ENCODE measurements at regions not wholly inside any gene's neighbourhood (a gene's known extent, or its start where the extent isn't known, plus 50 kb on each side); places are given as distances from the start of the nearest gene placed in this dataset.

DNA sequence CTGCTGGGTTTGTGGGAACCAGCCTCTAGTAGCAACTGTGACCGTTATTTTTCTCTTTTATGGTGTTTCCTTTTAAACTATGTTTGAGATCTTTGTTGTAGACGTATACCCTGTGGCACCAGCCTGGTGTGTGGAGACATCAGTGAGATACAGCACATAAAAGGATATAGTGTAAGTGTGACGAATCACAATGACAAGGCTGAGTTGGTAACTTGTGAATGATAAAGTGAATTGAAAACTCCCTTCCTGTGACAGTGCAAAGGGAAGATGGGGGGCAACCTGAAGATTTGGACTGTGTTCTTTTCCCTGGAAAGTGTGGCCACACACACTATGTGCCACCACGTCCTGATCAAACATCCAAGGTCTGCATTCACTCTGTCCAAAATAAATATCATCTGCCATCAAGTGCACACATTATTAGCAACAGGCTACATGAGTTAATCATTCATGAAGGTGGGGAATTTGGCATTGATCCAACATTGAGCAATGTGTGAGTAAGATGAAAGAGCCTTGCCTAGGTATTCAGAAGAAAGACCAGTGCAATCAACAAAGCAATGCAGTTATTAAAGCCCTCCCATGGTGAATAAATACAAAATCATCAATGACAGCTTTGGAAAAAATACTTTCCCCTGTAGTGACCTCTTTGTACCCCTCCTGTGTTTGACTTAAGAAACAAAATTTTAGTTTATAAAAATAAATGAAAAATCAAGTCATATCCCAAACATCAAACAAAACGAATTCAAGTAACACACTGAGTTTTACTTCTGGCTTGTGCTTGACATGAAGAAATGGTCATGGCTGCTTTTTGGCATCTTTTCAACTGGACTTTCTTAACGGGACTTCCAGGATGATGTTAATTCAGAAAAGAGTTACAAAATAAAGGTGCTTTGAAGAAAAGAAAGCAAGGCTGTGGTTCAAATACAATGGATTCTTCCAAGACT is 1280.5 kb upstream of the ZEB2 start:
- TF ChIP-seq EZH2 (IDR thresholded peaks at IDR 0.05; ENCODE audit: low read length, unreplicated experiment): no peak
- ATAC-seq: peak; percentile 41
- H3K4me2 ChIP-seq (ENCODE audit: low read length): no peak overlapping the region; the same call in 1 of the 2 replicates

DNA sequence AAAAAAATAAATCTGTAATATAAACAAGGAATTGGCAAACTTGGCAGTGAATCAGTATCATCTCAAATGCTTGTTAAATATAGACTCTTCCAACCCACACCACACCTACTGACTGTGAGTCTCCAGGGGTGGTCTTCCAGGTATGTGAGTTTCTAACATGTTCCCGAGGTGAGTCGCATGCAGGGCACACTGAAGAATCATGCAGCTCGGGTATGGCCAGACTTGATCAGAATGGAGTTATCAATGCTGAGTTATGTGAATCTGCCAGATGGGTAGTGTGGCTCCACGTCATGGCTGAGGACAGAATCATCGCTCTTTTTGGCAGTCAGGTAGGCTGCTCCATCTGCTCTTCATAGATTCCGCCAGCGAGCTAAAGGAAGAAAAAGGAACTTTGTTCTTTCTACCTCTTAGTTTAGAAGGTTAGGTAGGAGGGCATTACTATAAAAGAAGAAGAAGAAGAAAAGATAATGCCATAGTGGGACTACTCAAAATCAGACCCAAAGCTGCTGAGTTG is 1279.7 kb upstream of the ZEB2 start:
- BruUV-seq (replicated peaks): no TSS peak
- CTCF ChIA-PET: no interaction called here

More for the DNA sequence above, 1280.5 kb upstream of the ZEB2 start:
- Histone ChIP-seq H3K9ac (ENCODE audit: low read length) (no peak overlapping the region), H3K27me3 (ENCODE audit: low read length) (no peaks in the 10 kb centered on the region), H3K4me1 (ENCODE audit: insufficient read depth, low read length) (peaks cover 33% of the 10 kb centered on the region), H3K36me3 (ENCODE audit: low read depth, low read length) (no peaks in the 10 kb centered on the region), H3K4me3 (ENCODE audit: low read length) (no peak overlapping the region), H2AFZ (ENCODE audit: low read length) (no peak overlapping the region), H3K9me2 (replicated peaks; ENCODE audit: low read length) (no peaks in the 10 kb centered on the region), H3K79me2 (ENCODE audit: low read length) (no peaks in the 10 kb centered on the region), H4K20me1 (ENCODE audit: low read length) (no peaks in the 10 kb centered on the region), H3K9me3 (ENCODE audit: low read length) (no peaks in the 10 kb centered on the region), H3F3A (ENCODE audit: low read length, unreplicated experiment) (no peaks in the 10 kb centered on the region), H3K27ac (ENCODE audit: low read length) (peak overlapping the region; percentile 16; the same call in 1 of the 2 replicates)
- POLR2A ChIA-PET (ENCODE audit: unreplicated experiment): no interaction called here
- peak; percentile 80 for DNase-seq
- intact Hi-C loops (cut with micrococcal nuclease): no loop called here
- BruUV-seq (replicated peaks): no TSS peak
- CTCF ChIA-PET: no interaction called here

DNA sequence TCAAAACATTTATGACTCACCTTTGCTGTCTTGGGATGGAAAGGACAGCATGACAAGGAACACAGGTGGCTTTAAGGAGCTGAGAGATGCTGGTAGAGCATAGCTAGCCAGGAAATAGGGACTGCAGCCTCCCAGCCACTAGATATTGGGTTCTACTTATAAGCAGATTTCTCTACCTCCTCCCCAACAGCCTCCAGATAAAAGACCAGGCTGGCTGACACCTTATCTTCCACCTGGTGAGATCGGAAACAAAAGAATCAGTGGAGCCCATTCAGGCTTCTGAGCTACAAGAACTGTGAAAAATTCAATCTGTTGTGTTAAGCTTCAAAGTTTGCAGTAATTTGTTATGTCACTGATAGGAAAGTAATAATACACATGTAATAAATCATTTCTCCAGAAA is 1278.5 kb upstream of the ZEB2 start:
- Histone ChIP-seq H2AFZ (ENCODE audit: low read length) (no peak overlapping the region), H3F3A (ENCODE audit: low read length, unreplicated experiment) (no peaks in the 10 kb centered on the region), H3K79me2 (ENCODE audit: low read length) (no peaks in the 10 kb centered on the region), H3K9me3 (ENCODE audit: low read length) (no peaks in the 10 kb centered on the region), H3K4me1 (ENCODE audit: insufficient read depth, low read length) (peaks cover 33% of the 10 kb centered on the region), H3K27me3 (ENCODE audit: low read length) (no peaks in the 10 kb centered on the region), H3K27ac (ENCODE audit: low read length) (no peak overlapping the region), H3K4me2 (ENCODE audit: low read length) (no peak overlapping the region), H3K4me3 (ENCODE audit: low read length) (no peak overlapping the region), H3K9ac (ENCODE audit: low read length) (no peak overlapping the region), H3K9me2 (replicated peaks; ENCODE audit: low read length) (no peaks in the 10 kb centered on the region), H4K20me1 (ENCODE audit: low read length) (no peaks in the 10 kb centered on the region), H3K36me3 (ENCODE audit: low read depth, low read length) (no peaks in the 10 kb centered on the region)
- intact Hi-C loops (cut with micrococcal nuclease): no loop called here
- ChIA-PET POLR2A (ENCODE audit: unreplicated experiment) (no interaction called here), CTCF (no interaction called here)
- TF ChIP-seq EZH2 (IDR thresholded peaks at IDR 0.05; ENCODE audit: low read length, unreplicated experiment): no peak
- TF ChIP-seq, protein P1, sequence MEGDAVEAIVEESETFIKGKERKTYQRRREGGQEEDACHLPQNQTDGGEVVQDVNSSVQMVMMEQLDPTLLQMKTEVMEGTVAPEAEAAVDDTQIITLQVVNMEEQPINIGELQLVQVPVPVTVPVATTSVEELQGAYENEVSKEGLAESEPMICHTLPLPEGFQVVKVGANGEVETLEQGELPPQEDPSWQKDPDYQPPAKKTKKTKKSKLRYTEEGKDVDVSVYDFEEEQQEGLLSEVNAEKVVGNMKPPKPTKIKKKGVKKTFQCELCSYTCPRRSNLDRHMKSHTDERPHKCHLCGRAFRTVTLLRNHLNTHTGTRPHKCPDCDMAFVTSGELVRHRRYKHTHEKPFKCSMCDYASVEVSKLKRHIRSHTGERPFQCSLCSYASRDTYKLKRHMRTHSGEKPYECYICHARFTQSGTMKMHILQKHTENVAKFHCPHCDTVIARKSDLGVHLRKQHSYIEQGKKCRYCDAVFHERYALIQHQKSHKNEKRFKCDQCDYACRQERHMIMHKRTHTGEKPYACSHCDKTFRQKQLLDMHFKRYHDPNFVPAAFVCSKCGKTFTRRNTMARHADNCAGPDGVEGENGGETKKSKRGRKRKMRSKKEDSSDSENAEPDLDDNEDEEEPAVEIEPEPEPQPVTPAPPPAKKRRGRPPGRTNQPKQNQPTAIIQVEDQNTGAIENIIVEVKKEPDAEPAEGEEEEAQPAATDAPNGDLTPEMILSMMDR (conservative IDR thresholded peaks at IDR 0.05; ENCODE audit: low read depth, low read length): no peak
- TF ChIP-seq EZH2phosphoT487 (IDR thresholded peaks at IDR 0.05; ENCODE audit: borderline replicate concordance, low read length): no peak
- ATAC-seq: no peak
- BruUV-seq (replicated peaks): no TSS peak
- no peak for DNase-seq

More for the DNA sequence above, 1279.7 kb upstream of the ZEB2 start:
- no peaks in the 10 kb centered on the region for H4K20me1 ChIP-seq (ENCODE audit: low read length)
- no peaks in the 10 kb centered on the region for H3K36me3 ChIP-seq (ENCODE audit: low read depth, low read length)
- H3K27ac ChIP-seq (ENCODE audit: low read length): peak overlapping the region; percentile 16; the same call in 1 of the 2 replicates
- no peaks in the 10 kb centered on the region for H3K9me3 ChIP-seq (ENCODE audit: low read length)
- POLR2A ChIA-PET (ENCODE audit: unreplicated experiment): no interaction called here
- TF ChIP-seq, protein P1 (conservative IDR thresholded peaks at IDR 0.05; ENCODE audit: low read depth, low read length): no peak
- TF ChIP-seq EZH2 (IDR thresholded peaks at IDR 0.05; ENCODE audit: low read length, unreplicated experiment) (no peak), EZH2phosphoT487 (IDR thresholded peaks at IDR 0.05; ENCODE audit: borderline replicate concordance, low read length) (no peak)
- no peak overlapping the region for H2AFZ ChIP-seq (ENCODE audit: low read length)
- intact Hi-C loops (cut with micrococcal nuclease): no loop called here
- peak; percentile 39 for ATAC-seq
- no peaks in the 10 kb centered on the region for H3F3A ChIP-seq (ENCODE audit: low read length, unreplicated experiment)
- H3K9me2 ChIP-seq (replicated peaks; ENCODE audit: low read length): no peaks in the 10 kb centered on the region
- H3K79me2 ChIP-seq (ENCODE audit: low read length): no peaks in the 10 kb centered on the region
- H3K4me3 ChIP-seq (ENCODE audit: low read length): no peak overlapping the region
- H3K9ac ChIP-seq (ENCODE audit: low read length): no peak overlapping the region
- no peak overlapping the region for H3K4me2 ChIP-seq (ENCODE audit: low read length)
- H3K27me3 ChIP-seq (ENCODE audit: low read length): no peaks in the 10 kb centered on the region
- DNase-seq: peak; percentile 57
- peaks cover 33% of the 10 kb centered on the region for H3K4me1 ChIP-seq (ENCODE audit: insufficient read depth, low read length)

All from PC-3 (cell line).